ENCODE measurements at regions not wholly inside any gene's neighbourhood (a gene's known extent, or its start where the extent isn't known, plus 50 kb on each side); places are given as distances from the start of the nearest gene placed in this dataset.

- no peak for DNase-seq
- H3K9me3 Mint-ChIP-seq, result no peaks in the 10 kb centered on the region
- no peak overlapping the region for H3K4me3 Mint-ChIP-seq
- POLR2A ChIA-PET, result no interaction called here
- H3K4me1 Mint-ChIP-seq (ENCODE audit: low read depth), result no peaks in the 10 kb centered on the region
- no peaks in the 10 kb centered on the region for H3K27me3 Mint-ChIP-seq
- intact Hi-C loops (cut with micrococcal nuclease), result no loop called here
- no peaks in the 10 kb centered on the region for H3K36me3 Mint-ChIP-seq
- CTCF ChIA-PET, result no interaction called here
- H3K27ac Mint-ChIP-seq, result no peak overlapping the region
These were observed 71.3 kb downstream of the RPE65 start for GRCh38 chr1:68378296-68379084.

GRCh38 chr1:68377098-68377497 lies 72.7 kb downstream of the RPE65 start:
- CTCF ChIA-PET, result no interaction called here
- no peak for DNase-seq
- Mint-ChIP-seq H3K27me3 (no peaks in the 10 kb centered on the region), H3K27ac (no peak overlapping the region), H3K36me3 (no peaks in the 10 kb centered on the region), H3K9me3 (no peaks in the 10 kb centered on the region), H3K4me3 (no peak overlapping the region), H3K4me1 (ENCODE audit: low read depth) (no peaks in the 10 kb centered on the region)
- intact Hi-C loops (cut with micrococcal nuclease), result no loop called here
- POLR2A ChIA-PET, result no interaction called here

- Mint-ChIP-seq H3K4me1 (ENCODE audit: low read depth) (no peaks in the 10 kb centered on the region), H3K9me3 (no peaks in the 10 kb centered on the region), H3K27ac (no peak overlapping the region), H3K4me3 (no peak overlapping the region), H3K36me3 (no peaks in the 10 kb centered on the region), H3K27me3 (no peaks in the 10 kb centered on the region)
- ChIA-PET POLR2A (no interaction called here), CTCF (no interaction called here)
- intact Hi-C loops (cut with micrococcal nuclease), result no loop called here
- no peak for DNase-seq
These were observed 73.3 kb downstream of the RPE65 start for GRCh38 chr1:68376441-68376840.

- intact Hi-C loops (cut with micrococcal nuclease), result no loop called here
- H3K27me3 Mint-ChIP-seq, result no peaks in the 10 kb centered on the region
- no peak overlapping the region for H3K4me3 Mint-ChIP-seq
- H3K4me1 Mint-ChIP-seq (ENCODE audit: low read depth), result no peaks in the 10 kb centered on the region
- no peaks in the 10 kb centered on the region for H3K36me3 Mint-ChIP-seq
- CTCF ChIA-PET, result no interaction called here
- H3K27ac Mint-ChIP-seq, result no peak overlapping the region
- POLR2A ChIA-PET, result no interaction called here
- no peaks in the 10 kb centered on the region for H3K9me3 Mint-ChIP-seq
- DNase-seq, result no peak
These were observed 73.8 kb downstream of the RPE65 start for GRCh38 chr1:68375919-68376318.

GRCh38 chr1:68373173-68373572 lies 76.6 kb downstream of the RPE65 start:
- Mint-ChIP-seq H3K27me3 (no peaks in the 10 kb centered on the region), H3K36me3 (no peaks in the 10 kb centered on the region)

GRCh38 chr1:68372487-68372886 lies 77.3 kb downstream of the RPE65 start:
- DNase-seq, result no peak
- intact Hi-C loops (cut with micrococcal nuclease), result no loop called here
- ChIA-PET POLR2A (no interaction called here), CTCF (no interaction called here)
- no peaks in the 10 kb centered on the region for H3K9me3 Mint-ChIP-seq
- H3K27me3 Mint-ChIP-seq, result no peaks in the 10 kb centered on the region
- no peaks in the 10 kb centered on the region for H3K4me1 Mint-ChIP-seq (ENCODE audit: low read depth)
- no peaks in the 10 kb centered on the region for H3K36me3 Mint-ChIP-seq
- H3K4me3 Mint-ChIP-seq, result no peak overlapping the region
- no peak overlapping the region for H3K27ac Mint-ChIP-seq

More at GRCh38 chr1:68373173-68373572, 76.6 kb downstream of the RPE65 start:
- Mint-ChIP-seq H3K4me3 (no peak overlapping the region), H3K4me1 (ENCODE audit: low read depth) (no peaks in the 10 kb centered on the region), H3K9me3 (no peaks in the 10 kb centered on the region), H3K27ac (no peak overlapping the region)
- DNase-seq, result no peak
- intact Hi-C loops (cut with micrococcal nuclease), result no loop called here
- ChIA-PET CTCF (no interaction called here), POLR2A (no interaction called here)

- POLR2A ChIA-PET, result no interaction called here
- no peaks in the 10 kb centered on the region for H3K27me3 Mint-ChIP-seq
- no peaks in the 10 kb centered on the region for H3K9me3 Mint-ChIP-seq
- H3K4me3 Mint-ChIP-seq, result no peak overlapping the region
- no peak overlapping the region for H3K27ac Mint-ChIP-seq
- intact Hi-C loops (cut with micrococcal nuclease), result no loop called here
- CTCF ChIA-PET, result no interaction called here
- no peak for DNase-seq
- no peaks in the 10 kb centered on the region for H3K4me1 Mint-ChIP-seq (ENCODE audit: low read depth)
- H3K36me3 Mint-ChIP-seq, result no peaks in the 10 kb centered on the region
These were observed 79.4 kb downstream of the RPE65 start for GRCh38 chr1:68370101-68370915.

GRCh38 chr1:68366572-68366971 lies 83.2 kb downstream of the RPE65 start:
- no peaks in the 10 kb centered on the region for H3K9me3 Mint-ChIP-seq
- H3K36me3 Mint-ChIP-seq, result no peaks in the 10 kb centered on the region
- no peak for DNase-seq
- POLR2A ChIA-PET, result no interaction called here
- no peak overlapping the region for H3K27ac Mint-ChIP-seq
- CTCF ChIA-PET, result interaction anchor here (0.5 kb wide), 1 partner anchor 135 kb away, joined by 3 read pairs; no protein-coding TSS in a partner anchor
- no peak overlapping the region for H3K4me3 Mint-ChIP-seq
- no peaks in the 10 kb centered on the region for H3K27me3 Mint-ChIP-seq
- no peaks in the 10 kb centered on the region for H3K4me1 Mint-ChIP-seq (ENCODE audit: low read depth)
- intact Hi-C loops (cut with micrococcal nuclease), result no loop called here

- H3K4me3 Mint-ChIP-seq, result no peak overlapping the region
- H3K4me1 Mint-ChIP-seq (ENCODE audit: low read depth), result no peaks in the 10 kb centered on the region
- no peaks in the 10 kb centered on the region for H3K36me3 Mint-ChIP-seq
- CTCF ChIA-PET, result interaction anchor here (0.5 kb wide), 1 partner anchor 136 kb away, joined by 3 read pairs; no protein-coding TSS in a partner anchor
- DNase-seq, result no peak
- H3K27ac Mint-ChIP-seq, result no peak overlapping the region
- H3K27me3 Mint-ChIP-seq, result no peaks in the 10 kb centered on the region
- POLR2A ChIA-PET, result no interaction called here
- no peaks in the 10 kb centered on the region for H3K9me3 Mint-ChIP-seq
- intact Hi-C loops (cut with micrococcal nuclease), result no loop called here
These were observed 83.9 kb downstream of the RPE65 start for GRCh38 chr1:68365709-68366382.

GRCh38 chr1:68363339-68363738 lies 86.4 kb downstream of the RPE65 start:
- H3K9me3 Mint-ChIP-seq, result no peaks in the 10 kb centered on the region
- H3K4me3 Mint-ChIP-seq, result no peak overlapping the region
- no peaks in the 10 kb centered on the region for H3K4me1 Mint-ChIP-seq (ENCODE audit: low read depth)
- H3K36me3 Mint-ChIP-seq, result no peaks in the 10 kb centered on the region
- no peak for DNase-seq
- intact Hi-C loops (cut with micrococcal nuclease), result no loop called here
- no peaks in the 10 kb centered on the region for H3K27me3 Mint-ChIP-seq
- POLR2A ChIA-PET, result no interaction called here
- no peak overlapping the region for H3K27ac Mint-ChIP-seq
- CTCF ChIA-PET, result no interaction called here

GRCh38 chr1:68361346-68361910 lies 88.3 kb downstream of the RPE65 start:
- H3K4me3 Mint-ChIP-seq, result no peak overlapping the region
- no peak overlapping the region for H3K27ac Mint-ChIP-seq
- CTCF ChIA-PET, result no interaction called here
- no peaks in the 10 kb centered on the region for H3K36me3 Mint-ChIP-seq
- no peaks in the 10 kb centered on the region for H3K4me1 Mint-ChIP-seq (ENCODE audit: low read depth)
- H3K27me3 Mint-ChIP-seq, result no peaks in the 10 kb centered on the region
- intact Hi-C loops (cut with micrococcal nuclease), result no loop called here
- POLR2A ChIA-PET, result no interaction called here
- DNase-seq, result no peak
- H3K9me3 Mint-ChIP-seq, result no peaks in the 10 kb centered on the region

- H3K4me1 Mint-ChIP-seq (ENCODE audit: low read depth), result no peaks in the 10 kb centered on the region
- intact Hi-C loops (cut with micrococcal nuclease), result no loop called here
- H3K27me3 Mint-ChIP-seq, result no peaks in the 10 kb centered on the region
- H3K4me3 Mint-ChIP-seq, result no peak overlapping the region
- H3K9me3 Mint-ChIP-seq, result no peaks in the 10 kb centered on the region
- no peak overlapping the region for H3K27ac Mint-ChIP-seq
- no peak for DNase-seq
- H3K36me3 Mint-ChIP-seq, result no peaks in the 10 kb centered on the region
- ChIA-PET CTCF (no interaction called here), POLR2A (no interaction called here)
These were observed 90.7 kb downstream of the RPE65 start for GRCh38 chr1:68359045-68359444.
